RPMI8226 (cell line): ENCODE measurements at regions not wholly inside any gene's neighbourhood (a gene's known extent, or its start where the extent isn't known, plus 50 kb on each side); places are given as distances from the start of the nearest gene placed in this dataset.

Experiments used
- DNase-seq: peaks from one replicate; pipeline ENCODE4 v3.0.0-alpha.2; 2015

- DNase-seq = peak; percentile 68
These were observed 361.5 kb upstream of the ZP4 start for GRCh38 chr1:238252033-238252802.

- no peak for DNase-seq
These were observed 357.6 kb upstream of the ZP4 start for GRCh38 chr1:238248356-238248755.

DNA sequence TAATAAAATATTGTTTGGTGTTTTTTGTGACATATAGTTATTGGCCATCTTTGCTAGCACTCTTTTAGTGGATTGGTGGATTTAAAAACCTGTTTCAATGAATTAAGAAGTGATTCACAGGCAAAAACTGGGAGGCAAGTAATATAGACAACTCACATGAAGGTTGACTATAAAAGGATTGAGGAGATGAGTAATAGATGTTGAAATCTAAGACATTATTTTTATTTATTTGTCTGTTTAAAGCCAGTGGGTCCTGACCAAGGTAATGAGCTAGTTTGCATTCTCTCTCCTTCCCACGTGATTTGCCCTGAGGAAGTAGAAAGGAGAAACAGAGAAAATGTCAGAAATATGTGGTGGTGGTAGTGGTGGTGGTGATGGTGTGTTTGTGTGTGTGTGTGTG, 351.5 kb upstream of the ZP4 start:
- no peak for DNase-seq

DNA sequence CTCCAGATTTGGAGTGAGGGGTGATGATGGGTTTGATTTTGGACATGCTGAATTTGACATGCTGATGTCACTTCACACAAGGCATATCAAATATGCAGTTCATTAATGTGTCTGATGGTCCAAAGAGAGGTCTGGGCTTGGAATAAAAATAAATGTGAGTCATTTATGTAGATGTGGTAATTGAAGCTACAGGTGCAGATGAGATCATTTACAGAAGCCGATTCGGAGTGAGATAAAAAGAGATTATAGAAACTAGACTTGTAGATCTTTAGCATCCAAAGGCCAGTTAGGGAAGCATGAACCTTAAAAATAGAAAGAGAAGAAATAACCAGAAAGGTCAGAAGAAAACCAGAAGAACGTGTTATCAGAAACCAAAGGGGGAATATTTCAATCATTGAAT, 350.9 kb upstream of the ZP4 start:
- no peak for DNase-seq

GRCh38 chr1:238239343-238239742, 348.6 kb upstream of the ZP4 start:
- DNase-seq = no peak

- DNase-seq = no peak
These were observed 343.2 kb upstream of the ZP4 start for GRCh38 chr1:238233966-238234365.

DNA sequence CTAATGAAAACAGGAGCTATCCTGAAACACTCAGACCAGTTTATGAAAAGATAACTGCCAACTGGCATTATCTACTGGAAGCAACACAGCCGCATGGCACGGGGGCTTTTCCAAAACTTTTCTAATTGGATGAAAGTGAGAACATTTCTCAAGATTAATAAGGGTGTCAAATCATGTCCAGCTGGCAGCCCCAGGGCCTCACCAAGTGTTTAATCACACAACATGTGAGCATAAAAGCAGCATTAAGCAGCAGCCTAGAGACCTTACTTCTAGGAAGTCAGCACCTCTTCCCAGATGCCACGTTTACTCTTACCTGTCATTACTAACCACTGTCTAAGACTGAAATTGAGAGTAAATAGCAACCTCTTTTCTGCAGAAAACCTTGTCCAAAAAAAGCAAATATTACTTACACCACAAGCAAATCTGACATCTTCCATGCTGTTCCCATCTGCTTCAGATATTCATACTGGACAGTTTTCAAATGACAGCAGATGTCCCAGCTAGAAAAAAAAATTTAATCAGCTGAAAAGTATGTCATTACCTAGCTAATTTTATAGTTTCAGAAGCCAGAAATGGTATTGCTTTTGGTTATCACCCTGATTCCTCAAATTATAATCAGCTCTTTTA, 341.5 kb upstream of the ZP4 start:
- no peak for DNase-seq

DNA sequence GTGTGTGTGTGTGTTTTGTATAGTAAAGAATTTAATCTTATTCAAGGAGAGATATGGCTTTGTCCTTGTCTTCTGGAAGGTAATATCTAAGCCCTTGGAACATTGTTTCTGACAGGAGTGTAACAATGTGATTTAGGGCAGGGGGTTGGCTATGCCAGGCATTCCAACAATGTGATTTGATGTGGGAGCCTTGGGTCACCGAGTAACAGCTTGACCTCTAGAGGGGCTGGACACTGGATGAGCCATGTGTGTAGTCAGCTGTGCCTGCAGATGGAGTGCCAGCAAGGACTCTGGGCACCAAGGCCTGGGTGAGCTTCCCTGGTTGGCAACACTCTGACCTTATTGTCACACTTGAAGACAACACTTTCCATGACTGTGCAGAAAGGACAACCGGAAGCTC, 336.1 kb upstream of the ZP4 start:
- no peak for DNase-seq

DNA sequence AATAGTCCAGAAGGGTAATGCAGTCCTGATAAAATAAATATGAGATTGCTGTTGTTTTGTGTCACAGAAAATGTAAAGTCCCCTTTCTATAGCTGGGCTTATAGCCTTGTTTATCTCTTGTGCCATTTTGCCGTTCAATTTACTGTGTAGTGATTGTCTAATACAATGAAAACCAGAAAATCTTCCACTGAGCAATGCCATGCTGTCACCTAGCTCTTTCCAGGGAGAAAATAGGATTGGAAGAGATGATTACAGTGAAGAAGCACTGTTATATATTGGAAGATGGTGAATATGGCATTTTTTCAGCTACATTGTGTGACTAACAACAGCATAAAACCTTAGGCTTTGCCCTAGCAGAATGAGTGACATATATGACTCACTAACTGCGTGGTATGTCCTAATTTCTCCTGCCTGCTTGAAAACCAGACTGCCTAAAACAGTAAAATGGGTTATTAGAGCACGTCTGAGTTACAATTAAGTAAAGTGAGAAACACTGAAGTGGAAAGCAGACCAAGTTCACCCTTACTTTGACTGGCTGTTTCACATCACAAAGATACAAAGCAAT, 332.4 kb upstream of the ZP4 start:
- no peak for DNase-seq

DNA sequence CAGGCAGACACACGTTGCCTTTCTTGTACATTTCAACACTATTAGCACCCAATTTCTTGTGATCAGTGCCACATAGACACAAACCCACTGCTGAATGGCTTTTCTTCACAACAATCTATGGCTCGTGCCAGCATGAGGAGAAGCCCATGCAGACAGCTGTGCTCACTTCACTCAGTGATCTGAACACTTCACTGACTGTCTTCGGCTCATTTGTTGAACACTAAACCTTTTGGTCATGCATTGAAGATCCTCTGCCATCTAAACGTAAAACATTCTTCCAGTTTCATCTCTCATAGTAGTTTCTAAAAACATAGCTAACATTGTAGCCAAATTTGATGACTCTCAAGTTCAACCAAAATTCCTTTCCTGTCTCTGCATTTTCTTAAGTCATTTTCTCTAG, 331.0 kb upstream of the ZP4 start:
- DNase-seq = no peak

GRCh38 chr1:238214449-238214848, 323.7 kb upstream of the ZP4 start:
- DNase-seq = no peak

DNA sequence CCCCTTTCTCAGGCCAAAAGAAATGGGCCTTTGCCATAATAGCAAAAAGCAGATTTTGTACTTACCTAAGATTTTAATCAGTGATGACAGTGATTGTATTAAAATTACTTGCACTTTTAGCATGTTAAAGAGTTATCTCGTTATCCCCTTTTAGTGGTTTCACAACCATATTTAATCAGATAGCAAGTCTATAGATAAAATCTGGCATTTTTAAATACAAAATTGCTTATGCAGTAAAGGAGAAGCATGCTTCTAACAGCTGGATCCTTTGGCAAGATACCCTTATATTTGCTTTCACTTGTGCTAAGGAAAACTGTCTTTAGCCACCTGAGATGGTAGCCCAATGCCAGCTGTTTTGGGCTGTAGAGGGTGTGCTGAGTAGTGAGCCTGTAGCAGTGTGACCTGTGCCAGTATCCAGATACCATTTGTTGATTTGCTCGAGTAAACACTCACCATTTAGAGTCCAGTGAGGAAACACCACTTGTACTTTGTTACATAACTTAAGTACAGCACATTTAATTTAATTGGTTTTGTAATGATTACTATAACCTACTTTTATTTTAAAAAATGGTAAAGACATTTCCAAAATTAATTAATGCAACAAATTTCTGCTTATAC, 314.4 kb upstream of the ZP4 start:
- peak; percentile 16 for DNase-seq

- no peak for DNase-seq
These were observed 311.3 kb upstream of the ZP4 start for GRCh38 chr1:238201992-238202391.

- DNase-seq = no peak
These were observed 308.6 kb upstream of the ZP4 start for GRCh38 chr1:238199325-238199724.

DNA sequence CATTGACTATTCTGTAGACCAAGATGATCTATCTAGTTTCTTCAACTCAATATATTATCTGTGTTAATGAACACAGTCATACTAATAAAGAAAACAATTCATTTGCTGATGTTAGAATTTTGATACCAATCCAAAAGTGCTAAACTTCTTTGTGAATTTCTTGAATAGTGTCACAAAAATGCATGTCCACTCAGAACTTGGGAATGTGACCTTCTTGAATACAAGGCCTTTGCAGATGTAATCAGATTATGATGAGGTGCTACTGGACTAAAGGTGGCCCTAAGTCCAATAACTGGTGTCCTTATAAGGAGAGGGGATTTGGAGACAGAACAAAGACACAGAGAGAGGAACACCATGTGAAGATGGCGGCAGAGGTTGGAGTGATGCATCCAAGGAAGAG, 305.8 kb upstream of the ZP4 start:
- DNase-seq = no peak

- DNase-seq = no peak
These were observed 300.4 kb upstream of the ZP4 start for GRCh38 chr1:238191170-238191569.

DNA sequence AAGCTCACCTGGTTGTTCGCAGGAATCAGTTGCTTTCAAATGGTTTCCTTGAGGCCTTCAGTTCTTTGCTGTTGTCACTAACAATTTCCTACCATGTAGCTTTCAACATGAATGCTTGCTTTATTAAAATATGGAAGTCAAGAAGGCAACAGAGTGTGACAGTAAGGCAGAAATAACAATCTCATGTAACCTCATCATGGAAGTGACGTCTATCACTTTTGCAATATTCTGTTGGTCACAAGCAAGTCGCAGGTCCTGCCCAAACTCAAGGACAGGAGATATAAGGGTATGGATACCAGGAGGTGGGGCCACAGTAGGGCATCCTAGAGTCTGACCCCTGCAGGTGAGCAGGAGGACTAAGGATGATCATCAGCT, 296.8 kb upstream of the ZP4 start:
- DNase-seq = no peak

DNA sequence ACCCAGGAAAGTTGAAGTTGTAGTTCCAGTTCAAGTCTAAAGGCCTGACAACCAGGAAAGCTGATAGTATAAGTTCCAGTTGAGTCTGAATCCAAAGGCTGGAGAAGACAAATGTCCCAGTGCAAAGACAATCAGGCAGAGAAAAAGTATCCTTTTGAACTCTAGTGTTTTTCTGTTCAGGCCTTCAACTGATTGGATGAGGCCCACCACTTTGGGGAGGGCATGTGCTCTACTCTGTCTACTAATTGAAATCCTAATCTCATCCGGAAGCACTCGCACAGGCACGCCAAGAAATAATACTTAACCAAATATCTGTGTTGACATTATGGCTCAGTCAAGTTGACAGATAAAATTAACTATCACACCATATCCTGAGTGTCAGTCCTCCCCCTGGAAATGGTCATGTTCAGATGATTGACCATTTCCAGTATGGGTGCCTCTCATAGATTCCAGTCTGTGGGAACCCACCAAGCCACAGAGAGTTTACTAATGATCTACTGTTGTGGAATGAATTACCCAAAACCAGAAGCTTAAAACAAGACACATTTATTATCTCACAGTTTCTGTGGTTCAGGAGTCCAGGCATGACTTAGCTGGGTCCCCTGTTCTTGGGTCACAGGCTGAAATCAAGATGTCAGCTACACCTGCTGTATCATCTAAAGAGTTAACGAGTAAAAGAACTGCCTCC, 296.3 kb upstream of the ZP4 start:
- no peak for DNase-seq

DNA sequence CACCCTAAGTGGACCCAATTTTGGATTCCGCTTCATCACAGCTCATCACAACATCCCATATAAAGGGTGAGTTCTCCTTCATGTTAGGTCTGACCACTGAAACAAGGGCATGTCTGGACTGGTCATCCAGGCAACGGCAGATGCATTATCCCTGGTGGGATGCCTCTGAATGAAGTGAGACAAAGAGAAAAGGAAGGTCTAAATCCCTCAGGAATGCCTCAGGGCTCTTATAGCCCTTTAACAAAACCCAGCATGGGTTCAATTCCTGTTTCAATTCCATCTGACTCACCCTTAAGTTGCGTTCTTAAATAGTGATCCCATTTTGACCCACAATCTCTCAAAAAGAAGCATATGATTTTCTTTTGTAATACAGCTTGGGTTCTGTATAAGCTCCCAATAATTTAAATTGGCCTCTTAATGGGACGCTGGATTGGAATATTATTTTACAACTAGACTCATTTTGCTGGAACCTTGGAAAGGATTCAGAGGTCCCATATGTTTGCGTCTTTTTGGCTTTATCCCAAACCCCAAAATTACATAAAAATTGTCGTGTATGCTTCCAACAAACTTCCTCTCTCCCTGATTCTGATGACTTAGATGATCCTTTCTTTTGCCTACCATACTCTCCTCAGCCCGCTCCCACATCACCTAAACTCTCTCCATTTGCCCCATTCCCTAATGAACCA, 287.4 kb upstream of the ZP4 start:
- DNase-seq = no peak

DNA sequence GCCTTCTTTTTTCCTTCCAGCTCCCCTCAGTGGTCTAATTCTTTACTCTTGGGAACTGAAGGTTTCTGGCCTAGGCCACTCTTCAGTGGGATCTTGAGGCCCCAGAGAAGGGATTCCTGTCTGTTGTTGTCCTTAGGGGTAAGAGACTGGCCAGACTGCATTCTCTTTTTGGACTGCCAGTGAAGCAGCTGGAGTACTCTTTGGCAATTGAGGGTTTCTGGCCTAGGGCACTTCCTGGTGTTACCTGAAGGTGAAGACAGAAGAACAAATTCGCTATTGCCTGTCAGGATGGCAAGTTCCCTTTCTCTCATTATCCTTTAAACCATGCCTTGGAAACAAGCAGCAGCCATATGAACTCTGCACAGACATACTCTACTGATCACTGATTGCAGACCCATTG, 286.6 kb upstream of the ZP4 start:
- no peak for DNase-seq

DNA sequence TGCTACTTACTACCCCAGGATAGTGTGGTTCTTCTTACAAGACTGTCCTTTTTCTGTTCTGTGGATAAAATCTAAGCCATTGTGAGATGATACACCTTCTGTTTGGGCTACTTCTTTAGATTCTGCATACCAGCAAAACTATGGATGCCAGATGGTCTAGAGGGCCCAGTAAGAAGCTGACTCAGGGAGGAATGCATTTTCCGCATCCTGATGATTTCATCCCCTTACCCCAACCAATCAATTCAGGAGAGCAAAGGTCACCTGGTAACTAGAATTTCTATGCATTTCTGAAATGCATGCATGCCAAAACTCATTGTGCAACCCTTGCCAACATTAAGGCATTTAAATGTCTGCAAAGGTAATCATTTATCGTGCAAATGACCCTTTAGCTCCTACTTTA, 285.7 kb upstream of the ZP4 start:
- no peak for DNase-seq

- no peak for DNase-seq
These were observed 281.3 kb upstream of the ZP4 start for GRCh38 chr1:238171985-238172384.

- DNase-seq = no peak
These were observed 271.2 kb upstream of the ZP4 start for GRCh38 chr1:238161955-238162354.
